ENCODE measurements at regions not wholly inside any gene's neighbourhood (a gene's known extent, or its start where the extent isn't known, plus 50 kb on each side); places are given as distances from the start of the nearest gene placed in this dataset.

- TF ChIP-seq CTCF (IDR thresholded peaks at IDR 0.05) = no peak
- no peak for TF ChIP-seq EZH2 (IDR thresholded peaks at IDR 0.05; ENCODE audit: borderline replicate concordance, insufficient read depth, low read depth, low read length, poor library complexity, severe bottlenecking)
These were observed 168.5 kb downstream of the ARRDC3 start for GRCh38 chr5:91214571-91214970.
